Lung microvascular endothelial cell (primary cell): ENCODE measurements at regions not wholly inside any gene's neighbourhood (a gene's known extent, or its start where the extent isn't known, plus 50 kb on each side); places are given as distances from the start of the nearest gene placed in this dataset.
"Not testable (repeated sequence)": the region's sequence is repeated elsewhere in the genome, so short reads cannot be mapped to it uniquely, and the experiment has no call there.

Source experiments
- DNase-seq, 2 donors: peaks; one replicate each; pipeline versions ENCODE4 v3.0.0 to v3.0.0-alpha.2; 2010; ENCODE audit warnings: low read depth in 2 of 2

DNA sequence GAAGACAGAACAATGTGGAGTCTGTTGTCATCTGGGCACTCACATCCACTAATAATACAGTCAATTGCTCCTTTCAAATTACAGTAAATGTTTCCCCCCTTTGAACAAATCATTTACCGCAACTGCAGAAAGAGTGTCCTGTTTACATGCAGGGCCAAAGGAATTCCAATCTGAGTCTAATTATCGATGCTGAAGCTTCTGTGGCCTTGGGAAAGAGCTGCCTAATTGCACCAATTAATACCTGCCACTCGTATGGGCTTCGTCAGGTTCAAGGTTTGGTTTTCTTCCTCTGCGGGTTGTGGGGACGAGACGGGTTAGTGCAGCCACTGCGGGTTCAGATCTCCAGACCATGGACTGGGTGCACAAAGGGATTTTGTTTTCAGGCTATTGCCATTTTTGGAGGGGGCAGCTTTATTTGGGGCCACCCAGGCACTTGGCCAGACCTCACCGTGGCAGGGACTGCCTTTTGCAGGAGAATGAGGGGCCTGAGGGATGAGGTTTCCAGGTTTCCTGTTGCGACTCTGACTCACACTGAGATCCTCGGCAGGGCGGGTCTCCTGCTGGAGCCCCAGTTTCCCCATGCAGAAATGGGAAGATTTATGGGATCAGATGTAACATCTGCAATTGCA is 147.6 kb downstream of the MIAT start:
- DNase-seq, result peak in 1 of 2 donors; percentile 18

DNA sequence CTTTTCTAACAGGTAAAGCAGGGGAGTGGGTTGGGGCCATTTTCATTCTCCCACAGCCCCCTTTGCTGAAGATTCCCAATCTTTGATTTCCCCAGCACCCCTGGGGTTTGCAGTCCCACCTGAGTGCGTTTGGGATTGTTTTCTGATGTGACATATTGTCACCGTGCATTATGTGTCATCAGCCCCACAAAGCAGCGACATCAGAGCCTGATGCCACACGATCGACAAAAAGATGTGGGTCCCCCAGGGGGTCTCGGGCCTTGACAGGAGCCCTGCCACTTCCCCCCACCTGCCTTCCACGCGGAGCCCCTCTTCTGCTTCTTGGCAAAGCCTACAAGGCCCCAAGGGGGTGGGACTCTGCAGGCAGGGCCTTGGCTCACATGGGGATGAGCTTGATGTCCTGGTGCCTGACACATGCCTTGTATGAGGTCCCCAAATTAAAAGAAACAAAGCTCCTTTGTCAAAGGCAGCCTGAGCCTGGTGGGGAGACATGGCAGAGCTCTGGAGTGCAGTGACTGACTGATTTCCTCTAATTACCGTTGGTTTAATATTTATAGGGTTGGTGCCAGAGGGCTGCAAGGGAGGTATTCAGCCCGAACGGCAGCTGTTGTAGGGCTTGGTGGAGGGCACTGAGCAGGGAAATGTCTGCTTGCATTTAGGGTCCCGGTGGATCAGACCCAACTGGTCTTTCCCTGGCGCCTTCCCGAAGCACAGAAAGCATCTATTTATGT is 149.2 kb downstream of the MIAT start:
- no peak for DNase-seq

DNA sequence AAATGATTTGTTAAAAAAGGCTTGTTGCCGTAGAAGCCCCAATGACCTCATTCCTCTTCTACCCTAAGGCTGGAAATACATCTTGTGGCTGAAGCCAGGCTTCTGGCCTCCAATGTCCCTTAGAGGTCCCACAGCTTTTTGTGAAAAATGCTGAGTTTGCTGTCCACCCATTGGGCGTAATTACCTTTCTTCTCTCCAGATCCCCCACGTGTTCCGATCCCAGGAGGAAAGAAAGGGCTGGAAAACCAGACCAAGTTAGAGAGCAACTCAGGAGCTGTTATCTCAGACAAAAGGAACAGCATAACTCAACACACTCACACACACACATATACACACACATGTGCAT is 154.2 kb downstream of the MIAT start:
- DNase-seq, result no peak

DNA sequence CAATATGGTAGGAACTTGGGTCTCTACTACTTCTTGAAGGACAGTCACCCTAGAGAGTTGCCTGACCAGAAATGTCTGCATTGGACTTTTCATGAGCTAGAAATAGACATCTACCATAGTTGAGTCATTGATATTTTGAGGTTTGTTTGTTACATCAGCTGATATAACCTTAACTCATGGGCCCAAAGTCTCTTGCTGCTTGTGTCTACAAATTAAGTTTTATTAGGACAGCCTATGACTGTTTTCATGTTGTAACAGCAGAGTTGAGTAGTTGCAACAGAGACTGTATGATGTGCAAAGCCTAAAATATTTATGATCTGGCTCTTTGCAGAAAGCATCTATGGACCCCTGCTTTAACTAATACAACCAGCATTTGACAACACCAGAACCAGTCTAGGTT is 155.3 kb downstream of the MIAT start:
- DNase-seq, result no peak

DNA sequence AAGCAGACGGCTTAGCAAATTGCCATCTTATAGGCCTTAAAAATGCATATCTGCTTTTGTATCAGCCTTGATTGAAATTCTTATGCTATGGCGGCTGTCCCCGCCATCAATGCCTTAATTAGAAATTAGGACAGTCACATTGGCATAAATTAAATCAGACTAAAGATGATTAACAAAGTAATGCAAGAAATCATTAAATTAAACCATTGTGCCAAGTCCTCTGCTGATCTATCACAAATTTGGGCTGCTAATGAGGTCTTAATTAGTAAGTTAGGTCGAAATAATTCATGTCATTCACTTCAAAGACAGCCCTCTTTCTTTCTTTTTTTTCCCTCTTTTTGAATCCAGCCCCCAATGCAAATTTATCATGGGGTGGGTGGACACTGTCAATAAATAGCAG is 159.3 kb downstream of the MIAT start:
- DNase-seq, result no peak

DNA sequence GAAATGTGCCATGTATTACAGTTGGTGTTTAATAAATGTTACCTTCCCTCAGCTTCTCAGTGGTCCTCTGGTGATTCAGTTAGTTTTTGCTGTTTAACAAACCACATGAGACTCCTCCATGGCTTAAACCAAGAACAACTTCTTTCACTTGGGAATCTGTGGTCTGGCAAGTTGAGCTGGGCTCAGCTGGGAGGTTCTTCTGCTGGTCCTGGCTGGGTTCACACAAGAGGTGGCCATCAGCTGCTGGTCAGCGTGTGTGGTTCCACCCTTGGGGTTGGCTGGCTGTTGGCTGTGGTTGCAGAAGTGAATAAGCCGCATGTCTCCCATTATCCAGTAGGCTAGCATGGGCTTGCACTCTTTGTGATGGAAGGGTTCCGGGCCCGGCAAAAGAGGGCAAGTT is 160.5 kb downstream of the MIAT start:
- DNase-seq, result no peak

DNA sequence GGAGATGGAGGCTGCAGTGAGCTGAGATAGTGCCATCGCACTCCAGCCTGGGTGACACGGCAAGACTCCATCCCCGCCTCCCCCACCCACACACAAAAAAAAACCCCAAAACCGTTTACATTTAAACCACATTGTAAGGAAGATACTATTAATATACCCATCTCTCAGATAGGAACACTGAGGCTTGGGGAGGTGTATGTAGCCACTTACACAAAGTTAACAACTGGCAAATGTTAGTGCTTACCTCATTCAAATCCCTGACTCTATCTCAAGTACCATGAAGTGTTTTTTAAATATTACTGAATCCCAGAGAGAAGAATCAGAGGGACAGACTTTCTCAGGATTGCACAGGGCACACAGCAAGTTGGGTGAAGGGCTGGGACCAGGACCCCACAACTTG is 164.5 kb downstream of the MIAT start:
- no peak for DNase-seq

DNA sequence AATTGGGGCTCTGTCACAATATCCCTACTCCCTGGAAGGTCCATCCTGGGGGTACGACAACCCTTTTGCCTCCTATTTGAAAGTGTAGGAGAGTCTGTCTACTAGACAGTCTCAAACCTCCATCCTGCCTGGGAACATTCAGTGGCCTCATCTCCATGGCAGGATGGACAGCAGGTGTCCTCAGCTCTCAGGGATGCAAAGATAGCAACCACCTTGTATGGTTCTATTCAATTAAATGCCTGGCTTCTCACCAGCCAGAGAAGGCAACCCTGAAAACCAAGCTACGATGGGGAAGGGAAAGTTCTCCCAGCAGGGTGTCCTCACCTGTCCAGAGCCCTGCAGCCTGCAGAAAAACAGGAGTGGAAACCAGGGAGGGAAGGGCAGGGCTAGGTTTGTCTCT is 164.9 kb downstream of the MIAT start:
- no peak for DNase-seq

DNA sequence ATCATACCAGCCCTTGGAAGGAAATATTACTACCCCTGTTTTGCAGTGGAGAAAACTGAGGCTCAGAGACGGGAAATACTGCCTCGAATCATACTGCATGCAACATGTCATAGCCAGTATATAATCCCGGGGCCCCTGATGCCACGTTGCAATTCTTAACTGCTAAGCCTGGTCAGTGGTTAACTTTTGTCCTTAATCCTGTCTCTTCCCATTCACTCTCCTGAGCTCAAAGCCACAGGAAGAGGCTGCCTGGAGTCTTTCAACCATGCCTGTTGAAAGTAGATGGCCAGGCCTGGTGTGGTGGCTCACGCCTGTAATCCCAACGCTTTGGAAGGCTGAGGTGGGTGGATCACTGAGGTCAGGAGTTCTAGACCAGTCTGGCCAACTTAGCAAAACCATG is 166.6 kb downstream of the MIAT start:
- DNase-seq, result no peak

DNA sequence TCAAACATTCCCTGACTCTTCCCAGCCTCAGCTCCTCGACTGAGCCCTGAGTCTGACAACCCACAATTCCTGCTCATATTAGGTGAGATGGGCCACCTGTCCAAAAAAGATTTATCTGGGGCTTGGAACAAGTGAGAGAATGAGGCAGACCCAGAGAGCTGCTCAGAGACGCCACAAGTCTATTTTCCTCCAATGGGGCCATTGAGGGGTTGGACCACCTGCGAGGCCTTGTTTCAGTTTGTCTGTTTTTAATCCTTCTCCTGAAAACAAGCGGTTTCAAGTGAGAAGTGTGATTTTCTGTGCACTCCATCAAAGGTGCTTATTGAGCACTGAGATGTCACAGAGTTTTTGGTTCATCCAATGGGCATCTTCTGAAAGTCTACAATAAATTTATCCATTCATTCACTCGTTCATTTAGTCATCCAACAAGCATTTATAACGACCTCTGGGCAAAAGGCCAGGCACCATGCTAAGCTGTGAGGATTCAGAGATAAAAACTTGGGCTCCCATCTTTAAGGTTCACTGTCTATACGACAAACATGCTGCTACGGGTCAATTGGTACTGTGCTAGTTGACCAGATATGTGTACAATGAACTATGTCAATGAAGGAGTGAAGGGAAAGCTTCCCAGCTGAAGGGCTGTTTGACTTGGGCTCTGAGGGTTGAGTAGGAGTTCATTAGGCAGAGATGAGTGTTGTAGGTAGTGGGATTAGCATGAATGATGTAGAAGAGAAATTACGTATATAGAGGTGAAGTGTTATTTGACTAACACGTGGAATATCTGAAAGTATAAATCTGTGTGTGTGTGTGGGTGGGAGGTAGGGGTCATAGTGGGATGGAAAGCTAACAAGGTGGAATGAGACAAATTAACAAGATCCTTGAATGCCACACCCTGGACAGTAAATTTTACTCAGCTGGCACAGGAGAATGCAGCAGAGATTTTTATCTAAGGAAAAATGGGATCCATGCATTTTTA is 168.9 kb downstream of the MIAT start:
- DNase-seq, result no peak

DNA sequence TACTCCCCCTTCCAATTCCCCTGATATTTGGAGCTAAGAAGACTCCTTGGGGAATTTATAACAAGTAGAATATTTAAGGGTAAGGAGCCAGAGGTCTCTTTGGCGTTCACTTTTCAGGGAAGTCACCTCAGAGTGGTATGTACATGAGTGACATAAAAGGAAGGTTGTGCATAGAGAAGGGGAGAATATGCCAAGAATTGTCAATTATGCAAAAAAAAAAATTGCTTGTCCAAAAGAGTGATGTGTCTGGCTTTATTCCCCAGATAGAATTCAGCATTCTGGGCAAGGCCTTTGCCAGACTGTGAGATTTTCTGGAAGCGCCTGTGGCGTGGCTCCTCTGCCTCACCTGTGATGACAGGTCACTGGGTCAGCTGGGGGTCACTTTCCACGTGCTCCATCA is 170.2 kb downstream of the MIAT start:
- no peak for DNase-seq

DNA sequence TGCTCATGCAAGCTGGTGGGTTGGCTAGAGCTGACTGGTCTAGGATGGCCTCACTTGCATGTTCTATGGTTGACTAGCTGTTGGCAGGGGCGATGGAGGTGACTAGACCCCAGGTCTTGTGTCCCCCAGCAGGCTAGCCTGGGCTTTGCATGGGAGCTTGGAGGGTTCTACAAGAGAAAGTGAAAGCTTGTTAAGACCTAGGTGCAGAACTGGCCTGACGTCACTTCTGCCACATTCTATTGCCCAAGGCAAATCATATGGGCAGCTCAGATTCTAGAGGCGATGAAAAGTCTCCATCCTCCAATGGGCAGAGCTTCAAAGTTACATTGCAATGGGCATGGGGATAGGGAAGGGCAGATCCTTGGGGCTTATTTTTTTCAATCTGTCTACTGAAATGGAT is 170.9 kb downstream of the MIAT start:
- DNase-seq, result no peak

DNA sequence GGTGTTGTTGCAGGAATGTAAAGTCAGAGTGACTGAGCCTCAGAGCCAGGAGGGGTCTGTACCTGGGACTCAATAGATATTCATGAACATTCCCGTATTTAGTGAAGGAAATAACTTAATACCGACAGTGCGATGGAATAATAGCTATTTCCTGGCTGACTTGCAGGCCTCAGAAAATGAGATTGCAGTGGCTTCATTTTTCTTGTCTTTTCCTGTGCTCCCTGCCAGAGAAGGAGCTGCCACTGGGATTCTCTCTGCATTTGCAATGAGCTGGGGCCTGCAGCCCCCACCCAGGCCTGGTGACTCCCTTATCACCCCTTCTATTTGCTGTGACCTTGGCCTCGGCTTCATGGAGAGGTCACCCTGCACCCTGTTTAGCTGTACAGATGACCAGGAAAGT is 173.4 kb downstream of the MIAT start:
- peak; percentile 8 to 30 for DNase-seq

DNA sequence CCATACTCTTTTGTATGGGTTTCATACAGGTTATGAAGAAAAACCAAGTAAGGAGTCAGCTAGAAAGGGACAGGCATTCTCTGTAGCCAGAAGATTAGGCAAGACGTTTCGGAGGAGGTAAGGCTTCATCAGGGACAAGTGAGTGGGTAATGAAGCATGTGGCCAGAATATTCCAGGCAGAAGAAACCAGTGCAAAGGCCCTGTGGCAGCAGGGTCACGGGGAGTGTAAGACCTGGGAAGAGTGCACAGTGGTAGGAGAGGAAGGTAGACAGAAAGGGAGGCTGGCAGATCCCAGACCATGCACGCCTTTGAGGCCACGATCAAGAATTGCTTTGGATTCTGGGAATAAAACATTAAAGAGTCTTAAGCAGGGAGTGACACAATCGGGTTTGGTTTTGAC is 177.6 kb downstream of the MIAT start:
- DNase-seq, result no peak

DNA sequence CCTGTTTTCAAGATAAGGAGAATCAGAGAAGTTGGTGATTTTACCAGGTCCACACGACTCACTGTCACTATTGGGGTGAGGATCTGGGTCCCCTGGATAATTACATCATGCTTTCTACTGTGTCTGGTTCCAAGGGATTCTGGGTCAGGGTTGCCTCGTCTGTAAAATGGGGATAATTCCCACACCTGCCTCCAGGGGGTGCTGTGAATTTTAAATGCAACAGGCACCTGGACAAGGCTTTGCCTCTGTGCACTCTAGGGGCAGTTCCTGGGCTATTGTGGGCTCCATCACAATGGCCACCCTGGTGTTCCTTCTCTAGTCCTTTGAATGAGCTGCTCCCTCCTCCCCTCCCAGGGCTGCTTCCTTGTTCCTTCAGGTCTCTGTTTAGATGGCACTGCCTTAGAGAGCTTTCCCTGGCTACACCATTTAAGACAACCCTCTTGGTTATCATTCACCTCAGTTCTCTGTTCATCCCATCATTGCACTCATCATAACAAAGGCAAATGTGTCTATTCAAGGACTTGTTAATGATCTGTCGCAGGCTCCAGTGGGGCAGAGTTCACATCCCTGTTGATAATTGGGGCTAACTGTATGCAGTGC is 178.6 kb downstream of the MIAT start:
- peak; percentile 44 to 47 for DNase-seq

DNA sequence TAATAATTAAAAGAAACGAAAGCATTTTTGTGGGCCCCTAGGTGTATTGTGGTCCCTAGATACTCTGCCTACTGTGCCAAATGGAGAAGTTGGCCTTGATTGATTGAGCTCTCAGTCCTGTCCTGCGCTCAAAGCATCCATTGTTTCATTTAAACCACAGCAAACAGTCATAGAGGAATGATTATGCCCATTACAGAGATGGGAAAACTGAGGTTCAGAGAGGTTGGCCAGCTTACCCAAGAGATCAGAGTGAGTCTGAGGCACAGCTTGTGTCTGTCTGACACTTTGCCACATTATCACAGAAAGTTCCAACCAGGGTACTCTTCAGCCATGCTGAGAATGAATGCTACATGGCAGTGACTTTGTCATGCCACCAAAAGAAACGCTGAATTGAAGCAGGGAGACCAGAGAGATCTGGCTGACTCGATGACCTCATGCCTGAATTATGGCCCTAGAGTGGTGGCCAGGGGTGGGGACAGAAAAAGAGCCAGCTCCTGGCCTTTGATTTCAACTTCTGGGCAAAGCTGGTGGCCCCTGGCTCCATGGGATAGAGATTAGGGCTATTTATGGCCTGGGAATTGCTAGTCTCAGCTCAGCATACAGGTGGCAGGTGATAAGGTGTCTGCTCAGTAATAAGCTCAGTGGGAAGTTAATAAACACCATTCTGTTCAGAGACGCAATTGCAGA is 180.5 kb downstream of the MIAT start:
- DNase-seq, result no peak

DNA sequence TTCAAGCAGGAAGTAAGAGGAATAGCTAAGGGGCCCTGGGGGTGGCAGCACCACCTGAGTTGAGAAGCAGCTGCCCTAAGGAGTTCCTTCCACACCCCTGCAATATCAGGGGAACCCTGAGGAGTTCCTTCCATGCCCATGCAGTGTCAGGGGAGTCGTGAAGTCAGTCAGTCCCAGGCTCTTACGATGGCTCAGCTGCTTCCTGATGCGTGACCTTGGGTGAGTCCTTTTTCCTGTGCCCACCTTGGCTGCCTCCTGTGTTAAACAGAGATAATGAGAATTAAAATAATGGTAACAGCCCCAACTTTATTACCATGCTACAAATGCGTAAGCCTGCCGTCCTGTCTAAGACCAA is 181.1 kb downstream of the MIAT start:
- DNase-seq, result no peak

DNA sequence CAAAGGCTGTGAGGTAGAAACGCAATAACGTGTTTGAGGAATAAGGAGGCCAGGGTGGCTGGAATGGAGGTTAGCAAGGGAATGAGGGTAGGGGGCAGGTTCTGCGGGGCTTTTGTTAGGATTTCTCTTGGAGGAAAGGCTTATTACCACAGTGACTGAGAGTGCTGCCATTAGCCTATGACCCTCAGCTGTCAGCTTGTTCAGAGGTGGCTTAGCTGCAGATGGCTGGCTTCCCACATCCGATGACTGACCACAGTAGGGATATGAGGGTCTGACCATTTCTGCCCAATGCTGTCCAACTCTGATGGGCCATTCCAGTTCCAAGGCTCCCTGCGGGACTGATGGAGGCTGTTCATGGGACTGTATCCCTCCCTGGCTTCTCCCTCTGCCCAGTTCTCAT is 181.8 kb downstream of the MIAT start:
- no peak for DNase-seq

DNA sequence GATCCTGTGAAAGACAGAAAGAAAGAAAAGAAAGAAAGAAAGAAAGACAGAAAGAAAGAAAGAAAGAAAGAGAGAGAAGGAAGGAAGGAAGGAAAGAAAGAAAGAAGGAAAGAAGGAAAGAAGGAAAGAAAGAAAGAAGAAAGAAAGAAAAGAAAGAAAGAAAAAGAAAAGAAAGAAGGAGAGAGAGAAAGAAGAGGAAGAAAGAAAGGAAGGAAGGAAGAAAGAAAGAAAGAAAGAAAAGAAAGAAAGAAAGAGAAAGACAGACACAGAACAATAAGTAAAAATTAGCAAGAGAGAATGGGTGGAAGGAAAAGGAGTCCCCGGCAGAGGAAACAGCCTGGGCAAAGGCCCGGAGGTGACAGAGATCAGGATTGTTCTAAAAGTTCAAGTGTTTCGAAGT is 183.4 kb downstream of the MIAT start:
- DNase-seq, result not testable (repeated sequence)

DNA sequence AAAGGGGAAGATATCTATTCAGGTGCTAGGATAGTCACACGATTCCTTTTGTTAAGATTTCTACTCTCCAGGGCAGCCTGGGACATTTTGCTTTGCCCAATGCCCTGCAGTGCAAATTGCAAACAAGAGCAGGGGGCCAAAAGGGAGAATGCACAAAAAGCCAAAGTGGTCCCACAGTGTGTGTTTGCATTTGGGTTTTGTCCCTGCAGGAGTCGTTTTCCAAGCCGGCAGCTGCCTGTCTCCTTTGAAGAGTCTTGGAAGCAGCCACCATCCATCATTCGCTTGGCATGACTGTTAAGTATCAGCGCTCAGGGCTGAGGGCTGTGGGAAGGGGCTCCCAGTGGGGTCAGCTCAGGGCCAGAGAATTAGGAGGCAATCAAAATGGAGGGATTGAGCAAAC is 184.7 kb downstream of the MIAT start:
- DNase-seq, result no peak

DNA sequence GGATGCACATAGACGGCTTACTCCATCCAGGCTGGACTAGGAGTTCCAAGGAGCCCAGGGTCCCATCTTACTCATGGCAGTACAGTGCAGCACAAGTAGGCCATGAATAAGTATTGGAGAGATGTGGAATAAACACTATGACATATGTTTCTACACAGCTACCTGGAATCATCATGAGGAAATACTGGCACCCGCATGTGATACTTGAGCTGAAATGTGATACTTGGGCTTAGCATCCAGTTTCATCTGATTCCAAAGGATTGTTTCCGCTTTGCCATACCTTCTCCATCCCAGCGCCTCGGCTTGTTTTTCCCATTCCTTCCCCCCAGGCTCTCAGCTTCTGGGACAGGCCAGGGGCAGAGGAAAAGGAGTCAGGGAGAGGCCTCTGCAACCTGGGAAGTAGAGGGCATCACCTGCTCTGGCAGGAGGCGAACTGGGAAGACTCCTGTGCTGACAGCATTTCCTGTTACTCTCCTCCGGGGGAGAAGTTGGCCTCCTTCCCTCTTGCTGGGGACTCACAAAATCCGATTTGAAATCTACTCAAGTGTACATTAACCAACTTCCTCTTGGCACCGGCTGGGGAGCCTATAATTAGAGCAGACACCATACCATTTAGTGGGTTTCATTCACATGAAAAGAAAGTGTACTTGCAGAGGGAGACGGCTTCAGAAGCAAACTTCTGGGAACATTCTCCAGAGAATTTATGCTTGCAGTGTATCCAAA is 187.8 kb downstream of the MIAT start:
- DNase-seq, result no peak
